Inferior parietal cortex (tissue), 1 donor: ENCODE measurements at regions not wholly inside any gene's neighbourhood (a gene's known extent, or its start where the extent isn't known, plus 50 kb on each side); places are given as distances from the start of the nearest gene placed in this dataset.

ENCODE experiments used
- DNase-seq: peaks from one replicate; pipeline ENCODE4 v3.0.0-alpha.2; 2016; ENCODE audit errors: extremely low spot score

DNA sequence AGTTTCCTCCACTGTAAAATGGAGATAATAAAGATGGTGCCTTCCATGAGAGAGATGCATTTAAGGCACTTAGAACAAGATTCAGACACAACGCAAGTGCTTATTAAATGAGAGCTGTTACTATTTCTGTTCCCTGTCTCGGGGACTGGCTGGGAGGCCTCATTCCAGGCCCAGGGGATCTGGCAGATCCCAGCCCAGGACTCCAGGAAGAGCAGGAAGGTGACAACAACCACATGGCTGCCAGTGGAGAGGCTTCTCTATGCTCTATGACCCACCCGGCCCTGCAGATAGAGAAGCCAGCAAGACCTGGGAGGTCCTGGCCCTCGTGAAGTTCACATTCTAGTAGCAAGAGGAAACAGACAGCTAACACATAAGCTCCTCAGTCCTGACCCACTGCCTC, 175.5 kb downstream of the ACTL8 start:
- no peak for DNase-seq

DNA sequence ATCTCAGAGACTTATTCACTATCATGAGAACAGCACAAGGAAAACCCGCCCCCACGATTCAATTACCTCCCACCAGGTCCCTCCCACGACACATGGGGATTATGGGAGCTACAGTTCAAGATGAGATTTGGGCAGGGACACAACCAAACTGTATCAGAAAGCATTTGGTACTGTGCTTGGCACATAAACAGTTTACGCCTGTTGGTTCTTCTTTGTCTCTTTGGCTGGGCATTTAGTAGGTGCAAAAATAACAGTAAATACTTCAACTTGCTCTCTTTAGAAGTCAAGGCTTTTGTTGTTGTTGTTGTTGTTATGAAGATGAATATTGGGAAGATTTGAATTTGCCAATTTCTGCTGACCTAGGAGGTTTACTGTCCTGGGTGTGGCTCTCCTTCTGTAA, 175.4 kb upstream of the IGSF21 start:
- DNase-seq = no peak

DNA sequence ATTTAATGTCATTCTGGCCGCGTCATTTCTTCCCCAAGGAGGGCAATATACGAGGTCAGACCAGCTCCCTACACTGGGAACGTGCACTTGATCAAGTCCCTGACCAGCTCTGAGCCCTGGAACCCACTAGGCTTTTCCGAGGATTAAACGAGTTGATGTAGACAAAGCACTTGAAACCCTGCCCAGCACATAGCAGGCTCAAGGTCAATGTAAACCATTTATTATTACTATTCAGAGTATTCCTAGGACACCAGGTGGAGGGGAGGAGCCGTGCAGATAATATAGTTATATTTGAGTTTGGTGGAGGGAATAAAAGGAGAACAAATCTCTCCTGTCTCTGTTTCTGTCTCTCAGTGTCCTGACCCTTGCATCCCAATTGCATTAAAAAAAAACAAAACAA, 174.1 kb upstream of the IGSF21 start:
- DNase-seq = no peak

DNA sequence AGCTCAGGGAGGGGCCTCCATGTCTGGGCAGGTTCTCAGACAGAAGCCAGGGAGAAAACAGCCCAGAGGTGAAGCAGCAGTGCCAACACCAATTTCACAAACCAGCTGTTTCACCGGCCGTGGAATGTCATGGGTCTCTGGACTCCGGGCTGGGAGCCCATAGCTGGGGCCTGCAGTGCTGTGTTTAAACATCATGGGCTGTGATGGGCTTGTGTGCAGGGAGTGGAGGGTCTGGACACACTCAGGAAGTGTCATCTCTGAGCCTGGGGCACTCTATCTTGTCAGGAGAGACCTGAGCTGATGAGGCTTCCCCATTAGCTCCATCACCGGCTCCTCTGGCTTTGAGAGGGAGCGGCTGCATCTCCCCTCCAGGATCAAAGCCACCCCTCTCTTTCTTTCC, 173.6 kb upstream of the IGSF21 start:
- DNase-seq = no peak

DNA sequence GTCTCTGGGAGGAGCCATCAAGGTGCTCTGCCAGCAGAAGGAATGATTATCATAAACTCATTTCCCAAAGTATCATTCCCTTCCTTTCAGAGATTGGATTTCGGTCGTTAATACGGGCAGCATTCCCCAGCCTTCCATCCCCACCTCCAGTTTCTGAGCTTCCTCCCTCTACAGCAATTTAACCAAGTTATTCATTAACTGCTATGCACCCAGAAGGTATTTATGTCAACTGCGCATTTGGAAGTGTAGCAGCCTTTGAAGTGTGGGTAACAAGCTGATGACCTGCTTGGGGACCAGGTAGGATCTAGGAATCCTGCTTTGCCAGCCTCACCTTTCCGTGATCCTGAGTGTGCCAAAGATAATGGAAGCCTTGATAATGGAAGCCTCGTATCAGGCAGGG, 172.4 kb upstream of the IGSF21 start:
- no peak for DNase-seq

DNA sequence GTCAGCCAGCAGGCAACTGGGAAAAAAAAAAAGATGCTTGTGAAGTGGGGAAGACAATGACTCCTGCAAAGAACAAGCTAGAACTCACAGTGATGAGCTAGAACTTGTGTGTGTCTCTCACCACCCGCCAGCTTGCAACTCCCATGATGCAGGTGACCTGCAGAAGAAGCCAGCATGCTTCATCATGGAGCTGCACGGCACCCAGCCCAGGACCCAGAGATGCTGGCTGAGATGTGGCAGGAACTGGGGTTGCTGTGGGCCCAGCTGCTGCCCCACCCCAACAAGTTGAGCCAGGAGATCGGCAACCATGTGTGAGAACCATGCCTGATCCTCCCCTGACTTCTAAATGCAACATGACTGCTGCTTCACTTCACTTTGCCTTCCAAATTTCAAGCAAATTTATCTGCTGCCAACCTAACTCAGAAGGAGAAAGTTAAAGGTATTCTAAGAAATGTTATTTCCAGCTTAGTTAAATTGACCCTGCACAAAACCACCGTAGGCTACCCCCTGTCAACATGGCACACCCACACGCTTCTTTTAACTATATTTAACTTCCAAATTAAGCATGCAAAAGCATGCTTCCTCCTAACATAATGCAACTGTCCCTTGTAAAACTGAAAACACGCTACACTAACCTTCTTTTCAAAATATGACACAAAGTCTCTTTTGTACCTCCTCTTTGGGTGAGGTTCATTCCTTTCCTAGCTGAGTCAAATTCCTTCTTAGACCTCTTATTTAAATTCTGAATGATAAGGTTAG, 166.0 kb upstream of the IGSF21 start:
- no peak for DNase-seq

DNA sequence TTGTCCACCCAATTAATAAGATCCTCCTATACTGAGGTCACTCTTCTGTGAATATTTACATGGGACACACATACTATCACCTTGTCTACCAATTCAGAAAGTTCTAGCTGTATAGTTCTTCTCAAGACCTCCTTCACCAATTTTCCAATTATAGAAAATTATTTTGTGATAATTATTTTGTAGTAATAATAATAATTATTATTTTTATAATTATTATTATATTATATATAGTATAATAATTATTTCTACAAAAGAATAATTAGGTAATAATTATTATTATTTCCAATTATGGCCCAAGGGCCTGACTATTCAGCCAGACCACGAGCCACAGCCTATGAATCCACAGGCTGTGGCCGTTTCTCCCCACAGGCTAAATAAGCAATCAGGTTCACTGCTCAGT, 164.1 kb upstream of the IGSF21 start:
- no peak for DNase-seq

DNA sequence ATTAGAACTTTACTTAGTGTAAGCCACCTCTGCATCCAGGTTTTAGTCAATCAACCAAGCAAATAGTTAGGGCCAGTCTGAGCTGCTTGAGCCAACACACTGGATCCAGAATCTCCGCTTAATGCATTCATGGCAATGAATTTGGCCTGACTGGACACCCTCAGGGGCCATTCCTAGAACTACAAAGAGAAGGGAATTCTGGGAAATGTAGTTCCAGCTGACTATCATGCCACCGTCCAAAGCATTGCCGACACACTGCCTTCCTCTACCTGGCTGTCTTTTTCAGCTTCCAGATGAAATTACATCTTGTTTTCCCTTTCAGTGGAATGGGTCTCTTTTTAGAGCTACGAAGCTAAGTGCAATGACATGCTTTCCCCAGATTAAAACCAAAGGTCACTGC, 163.0 kb upstream of the IGSF21 start:
- DNase-seq = no peak

DNA sequence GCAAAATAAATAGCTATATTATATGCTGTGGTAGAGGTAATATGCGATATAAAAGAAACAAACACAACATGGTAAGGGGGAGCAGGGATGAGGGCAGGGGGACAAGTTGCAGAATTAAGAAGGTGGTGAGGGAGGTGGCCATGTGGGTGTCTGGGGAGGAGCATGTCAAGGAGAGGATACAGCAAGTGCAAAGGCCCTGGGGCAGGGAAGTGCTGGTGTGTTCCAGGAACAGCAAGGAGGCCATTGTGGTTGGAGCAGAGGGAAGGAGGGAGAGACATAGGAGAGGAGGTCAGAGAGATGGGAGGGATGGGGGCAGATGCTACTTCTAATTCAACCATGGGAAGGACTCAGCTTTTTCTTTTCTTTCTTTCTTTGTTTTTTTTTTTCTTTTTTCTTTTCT, 161.2 kb upstream of the IGSF21 start:
- no peak for DNase-seq

DNA sequence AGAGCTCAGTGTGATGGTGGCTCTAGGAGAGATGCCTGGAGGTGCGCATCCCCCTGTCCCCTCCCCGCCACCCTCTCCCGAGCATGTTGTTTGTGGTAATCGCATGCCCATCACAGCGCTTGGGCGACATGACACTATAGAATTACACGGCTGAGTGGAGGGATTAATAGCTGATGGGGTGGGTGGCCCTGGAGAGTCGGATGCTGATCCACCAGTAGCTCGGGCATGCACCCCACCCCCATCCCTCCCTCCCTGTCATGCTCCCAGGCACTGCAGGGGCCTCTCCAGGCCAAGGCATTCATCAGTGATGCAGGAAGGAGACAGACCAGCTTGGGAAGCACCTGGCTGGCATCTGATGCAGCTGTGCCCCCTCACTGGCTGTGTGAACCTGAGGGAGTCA, 159.0 kb upstream of the IGSF21 start:
- no peak for DNase-seq

DNA sequence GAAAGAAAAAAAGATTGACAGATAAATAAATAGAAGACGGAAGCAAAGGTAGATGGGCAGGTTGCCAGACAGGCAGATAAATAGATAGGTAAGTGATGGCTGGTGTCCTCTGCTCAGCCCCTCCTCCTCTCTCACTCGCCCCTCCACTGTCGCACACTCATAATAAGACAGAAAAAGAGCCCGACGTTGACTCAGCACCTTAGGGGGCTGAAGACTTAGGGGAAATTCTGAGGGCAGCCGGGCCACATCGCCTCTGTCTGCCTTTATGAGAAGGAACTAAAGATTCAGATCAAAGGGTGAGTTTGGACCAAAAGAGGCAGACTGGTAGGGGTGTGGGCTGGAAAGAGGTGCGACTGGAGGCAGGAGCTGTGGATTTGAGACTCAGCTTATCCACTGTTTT, 158.1 kb upstream of the IGSF21 start:
- no peak for DNase-seq

DNA sequence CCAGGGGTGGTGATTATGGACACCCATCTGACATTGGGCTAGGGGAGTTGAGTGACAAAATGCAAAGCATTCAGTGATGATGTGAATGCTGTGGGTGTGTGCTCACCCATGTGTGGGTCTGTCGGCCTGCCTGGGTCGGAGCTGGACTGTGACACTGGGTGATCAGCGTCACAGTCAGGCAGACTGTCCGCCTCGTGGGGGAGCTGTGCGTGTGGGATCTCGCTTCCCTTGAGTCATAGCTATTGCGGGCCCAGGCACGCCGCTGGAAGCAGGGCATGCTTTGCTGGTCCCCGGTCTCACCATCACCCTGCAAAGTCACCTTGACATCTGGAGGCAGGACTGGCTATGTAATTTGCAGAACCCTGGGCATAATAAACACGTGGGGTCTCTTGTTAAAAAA, 156.9 kb upstream of the IGSF21 start:
- no peak for DNase-seq

DNA sequence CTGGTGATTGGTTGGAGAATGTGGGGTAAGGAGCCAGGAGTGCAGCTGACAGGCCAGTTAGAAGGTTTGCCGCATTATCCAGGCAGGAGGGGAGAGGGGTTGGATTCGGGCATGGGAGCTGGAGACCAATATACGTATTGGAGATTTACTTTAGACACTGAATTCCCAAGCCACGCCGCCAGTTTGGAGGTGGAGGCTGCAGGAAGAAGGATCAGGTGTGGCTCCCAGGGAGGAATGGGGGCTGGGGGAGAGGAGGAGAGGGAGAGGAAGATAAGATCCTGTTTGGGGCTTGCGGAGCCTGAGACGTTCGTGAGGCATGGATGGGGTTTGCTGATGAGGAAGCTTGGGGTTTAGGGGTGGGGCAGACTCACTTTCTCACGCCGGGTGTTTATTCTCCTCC, 155.1 kb upstream of the IGSF21 start:
- no peak for DNase-seq

DNA sequence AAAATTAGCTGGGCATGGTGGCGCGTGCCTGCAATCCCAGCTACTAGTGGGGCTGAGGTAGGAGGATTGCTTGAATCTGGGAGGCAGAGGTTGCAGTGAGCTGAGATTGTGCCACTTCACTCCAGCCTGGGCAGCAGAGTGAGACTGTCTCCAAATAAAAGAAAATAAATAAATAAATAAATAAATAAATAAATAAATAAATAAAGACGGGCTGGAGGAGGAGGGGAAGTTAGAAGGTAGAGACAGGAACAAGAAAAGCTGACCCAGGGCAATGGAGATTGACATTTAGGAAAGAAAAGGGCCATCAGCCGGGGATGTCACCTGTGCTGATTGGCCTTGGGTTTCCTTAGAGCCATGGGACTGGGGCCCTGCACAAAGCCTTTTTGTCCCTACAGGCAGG, 153.7 kb upstream of the IGSF21 start:
- DNase-seq = no peak

DNA sequence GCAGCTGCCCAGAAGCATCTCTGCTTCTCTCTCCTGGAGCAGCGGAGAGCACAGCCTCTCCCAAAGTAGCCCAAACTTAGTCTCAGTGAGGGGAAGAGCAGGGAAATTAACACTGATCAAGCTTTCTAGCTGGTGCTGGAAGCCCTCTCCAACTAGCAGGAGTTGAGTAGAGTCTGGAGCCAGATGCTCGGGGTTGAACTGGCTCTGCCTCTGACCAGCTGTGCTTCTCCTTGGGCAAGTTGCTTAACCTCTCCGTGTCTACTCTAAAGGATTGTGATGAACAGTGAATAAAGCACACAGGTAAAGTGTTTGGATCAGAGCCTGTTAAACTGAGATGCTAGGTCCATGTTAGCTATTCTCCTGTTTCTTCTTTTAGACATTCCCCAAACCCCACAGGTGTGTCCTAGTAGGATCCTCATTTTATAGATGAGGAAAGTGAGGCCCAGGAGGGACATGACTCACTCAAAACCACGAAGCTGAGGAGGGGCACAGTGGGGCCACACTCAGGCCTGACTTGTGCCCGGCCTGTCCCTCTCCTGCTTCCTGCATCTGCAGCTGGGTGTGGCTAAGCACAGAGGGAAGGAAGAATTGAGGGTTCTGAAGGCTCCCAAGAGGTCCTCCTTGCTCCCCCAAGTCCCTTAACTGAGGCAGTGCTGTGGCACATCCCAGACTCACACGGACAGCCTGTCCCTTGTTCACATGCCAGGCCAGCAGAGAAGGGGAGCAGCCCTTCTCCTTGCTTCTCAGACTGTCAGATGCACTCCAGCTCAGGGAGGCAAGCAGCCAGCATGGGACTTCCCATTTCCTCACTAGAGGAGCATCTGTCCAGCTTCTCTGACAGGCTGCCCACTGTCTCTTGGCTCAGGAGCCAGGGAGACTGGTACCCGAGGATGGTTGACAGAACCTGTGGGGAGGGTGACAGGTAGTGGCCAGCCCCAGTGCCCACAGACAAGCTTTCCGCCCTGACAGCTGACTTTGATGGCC, 152.0 kb upstream of the IGSF21 start:
- no peak for DNase-seq

DNA sequence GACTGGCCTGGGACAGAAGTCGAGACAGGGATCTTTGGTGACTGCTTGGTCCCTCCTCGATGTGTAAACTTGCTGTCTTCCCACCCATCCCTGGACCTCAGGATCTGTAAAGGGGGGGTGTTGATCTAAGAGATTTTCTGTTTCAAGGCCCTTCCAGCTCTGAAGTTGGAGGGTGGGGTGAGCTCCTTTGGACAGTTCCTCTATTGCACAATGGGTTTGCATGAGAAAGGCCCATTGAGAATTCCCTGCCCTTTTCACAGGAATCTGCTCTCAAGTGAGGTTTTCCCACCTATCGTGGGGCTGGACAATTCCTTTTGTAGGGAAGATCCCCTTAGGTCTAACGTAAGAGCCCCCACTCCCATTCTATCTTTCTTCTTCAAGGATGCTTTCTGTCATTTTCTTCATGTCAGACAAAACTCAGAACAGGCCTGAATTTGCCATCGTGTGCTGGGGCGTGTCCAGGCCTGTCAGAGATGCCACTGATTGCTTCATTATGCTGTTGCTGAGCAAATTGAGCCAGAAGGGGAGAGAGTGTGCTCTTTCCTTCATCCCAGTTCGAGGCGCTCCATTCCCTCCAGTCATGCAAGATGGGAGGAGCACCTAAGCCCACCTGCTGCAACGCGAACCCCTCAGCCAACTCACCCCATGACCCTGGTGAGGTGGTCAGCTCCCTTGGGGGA, 149.9 kb upstream of the IGSF21 start:
- DNase-seq = no peak

DNA sequence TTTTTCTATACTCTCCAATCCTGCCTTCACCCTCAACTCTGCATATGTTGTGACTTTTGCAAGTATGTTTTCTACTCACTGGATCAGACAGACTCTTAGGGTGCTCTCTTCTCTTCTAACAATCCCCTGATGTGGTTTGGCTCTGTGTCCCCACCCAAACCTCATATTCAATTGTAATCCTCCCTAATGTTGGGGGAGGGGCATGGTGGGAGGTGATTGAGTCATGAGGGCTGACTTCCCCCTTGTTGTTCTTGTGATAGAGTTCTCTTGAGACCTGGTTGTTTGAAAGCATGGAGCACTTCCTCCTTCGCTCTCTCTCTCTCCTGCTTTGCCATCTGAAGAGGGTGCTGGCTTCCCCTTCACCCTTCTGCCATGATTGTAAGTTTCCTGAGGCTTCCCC, 148.9 kb upstream of the IGSF21 start:
- no peak for DNase-seq

DNA sequence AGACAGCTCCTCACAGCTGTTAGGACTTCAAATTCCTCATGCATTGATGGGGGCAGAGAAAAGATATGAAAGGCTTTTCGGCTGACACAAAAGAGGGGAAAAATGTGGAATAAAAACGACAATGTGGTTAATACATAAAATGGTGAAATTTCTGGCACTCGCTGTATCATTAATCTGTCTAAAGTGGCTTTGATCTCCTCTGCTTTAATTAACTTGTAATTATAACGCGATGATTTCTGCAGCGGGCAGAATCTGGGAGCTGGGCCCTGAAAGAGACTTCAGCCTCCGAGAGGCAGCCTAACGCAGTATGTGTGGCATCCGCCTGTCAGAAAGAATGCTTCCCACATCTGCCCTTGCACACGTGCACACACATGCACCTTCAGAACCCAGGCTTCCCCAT, 144.1 kb upstream of the IGSF21 start:
- DNase-seq = no peak

DNA sequence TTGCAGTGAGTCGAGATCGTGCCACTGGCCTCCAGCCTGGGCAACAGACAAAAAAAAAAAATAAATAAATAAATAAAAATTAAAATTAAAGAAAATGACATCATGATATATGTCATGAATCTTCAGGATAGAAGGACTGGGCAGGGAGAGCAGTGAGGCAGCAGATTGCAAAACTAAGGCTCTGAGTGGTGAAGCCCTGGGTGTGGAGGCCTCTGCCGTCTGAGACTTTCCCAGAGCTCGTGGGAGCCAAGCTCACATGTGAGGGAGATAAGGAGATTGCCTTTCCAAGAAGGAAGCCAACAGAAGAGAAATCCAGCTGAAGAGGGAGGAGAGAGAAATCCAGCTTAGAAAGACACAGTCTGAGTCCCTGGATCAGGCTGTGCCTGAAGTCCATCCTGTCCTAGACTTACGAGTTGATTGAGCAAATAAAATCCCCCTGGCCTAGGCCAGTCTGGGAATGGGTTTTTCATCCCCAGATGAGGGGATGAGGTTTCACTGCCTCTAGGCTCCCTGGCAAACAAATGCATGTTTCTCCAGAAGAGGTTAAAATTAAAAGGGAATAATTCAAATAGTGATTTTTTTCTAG, 142.0 kb upstream of the IGSF21 start:
- DNase-seq = no peak

DNA sequence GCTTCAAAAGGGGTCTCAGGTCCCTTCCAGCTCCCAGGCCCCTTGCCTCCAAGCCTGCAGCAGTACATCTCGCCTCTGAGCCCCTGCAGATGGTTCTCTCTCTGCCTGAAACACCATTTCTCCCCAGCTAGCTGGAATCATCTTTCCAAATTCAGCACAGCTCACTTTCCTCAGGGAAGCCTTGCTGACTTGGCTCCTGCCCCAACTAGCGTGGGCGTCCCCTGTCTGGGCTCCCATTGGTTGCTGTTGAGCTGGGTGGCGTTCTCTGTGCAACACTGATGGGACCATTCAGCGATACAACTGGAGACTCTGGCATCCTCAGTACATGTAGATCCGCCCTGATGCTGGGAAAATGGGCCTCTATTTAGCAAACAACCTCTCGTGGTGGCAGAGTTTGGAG, 141.3 kb upstream of the IGSF21 start:
- peak; percentile 74 for DNase-seq

DNA sequence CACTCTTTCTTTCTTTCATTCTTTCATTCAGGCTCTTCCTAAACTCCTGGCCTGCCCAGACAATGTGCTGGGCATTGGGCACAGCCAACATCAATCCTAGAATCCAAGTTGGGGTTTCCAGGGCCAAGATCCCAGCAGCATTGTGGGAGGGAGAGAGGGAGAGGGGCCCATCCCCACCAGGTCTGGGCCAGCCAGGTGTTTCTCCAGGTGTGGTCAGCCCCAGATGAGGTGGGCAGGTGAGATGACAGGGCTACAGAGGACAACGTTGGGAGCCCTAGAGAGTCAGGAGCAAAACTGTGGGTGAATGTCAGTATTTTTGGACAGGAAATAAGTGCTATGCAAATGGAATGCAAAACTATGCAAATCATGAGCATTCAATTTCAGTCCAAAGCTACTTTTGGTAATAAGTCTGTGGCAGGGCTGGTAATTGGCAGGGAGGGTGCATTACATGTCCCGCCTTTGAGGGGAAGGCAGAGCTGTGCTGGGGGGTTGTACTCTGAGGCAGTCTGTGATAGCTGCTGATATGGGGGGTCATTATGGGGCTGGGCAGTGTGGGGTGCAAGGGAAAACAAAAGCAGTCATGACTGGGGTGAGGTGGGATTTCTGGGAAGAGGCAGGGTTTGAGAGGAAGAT, 139.9 kb upstream of the IGSF21 start:
- DNase-seq = no peak

DNA sequence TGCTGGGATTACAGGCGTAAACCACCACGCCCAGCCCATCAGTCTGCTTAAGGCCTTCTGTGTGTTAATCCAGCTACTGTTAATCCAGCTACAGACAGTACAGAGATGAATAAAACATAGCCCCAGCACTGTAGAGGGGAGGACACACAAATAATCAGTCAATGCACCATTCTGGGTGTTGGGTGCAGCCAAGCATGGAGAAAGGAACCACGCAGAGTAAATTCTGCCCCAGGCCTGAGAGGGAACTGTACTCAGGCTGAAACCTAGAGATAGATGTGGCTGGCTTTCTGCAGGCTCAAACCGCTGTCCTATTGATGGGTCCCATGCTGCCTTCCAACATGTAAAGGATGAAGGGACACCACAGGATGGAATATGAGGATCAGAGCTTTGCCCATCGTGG, 136.8 kb upstream of the IGSF21 start:
- DNase-seq = no peak
